Hematopoietic multipotent progenitor cell (in vitro differentiated cells): ENCODE measurements at regions not wholly inside any gene's neighbourhood (a gene's known extent, or its start where the extent isn't known, plus 50 kb on each side); places are given as distances from the start of the nearest gene placed in this dataset.
A peak's percentile ranks its signal among the peaks of the same experiment; 100 is the strongest.

Experiments used
- DNase-seq, 3 donors: peaks; one replicate each; pipeline ENCODE4 v3.0.0-alpha.2; 2011 to 2015; ENCODE audit warnings: low read depth in 2 of 3, low spot score in 2 of 3

GRCh38 chr4:90007494-90008167, 113.0 kb downstream of the MMRN1 start:
- DNase-seq = no peak

GRCh38 chr4:90012918-90013317, 114.3 kb upstream of the CCSER1 start:
- DNase-seq = no peak

- no peak for DNase-seq
These were observed 102.7 kb upstream of the CCSER1 start for GRCh38 chr4:90024519-90024918.

- DNase-seq = peak in 2 of 3 donors; percentile 13 to 45
These were observed 101.9 kb upstream of the CCSER1 start for GRCh38 chr4:90025248-90025647.

- DNase-seq = peak in 2 of 3 donors; percentile 27 to 74
These were observed 99.6 kb upstream of the CCSER1 start for GRCh38 chr4:90027565-90027964.

- no peak for DNase-seq
These were observed 98.7 kb upstream of the CCSER1 start for GRCh38 chr4:90028460-90028859.

- no peak for DNase-seq
These were observed 97.0 kb upstream of the CCSER1 start for GRCh38 chr4:90030202-90030601.

GRCh38 chr4:90030953-90031352, 96.2 kb upstream of the CCSER1 start:
- no peak for DNase-seq

- DNase-seq = no peak
These were observed 88.1 kb upstream of the CCSER1 start for GRCh38 chr4:90039122-90039521.

GRCh38 chr4:90051999-90052398, 75.2 kb upstream of the CCSER1 start:
- no peak for DNase-seq

- DNase-seq = no peak
These were observed 70.1 kb upstream of the CCSER1 start for GRCh38 chr4:90057091-90057490.

- DNase-seq = no peak
These were observed 67.2 kb upstream of the CCSER1 start for GRCh38 chr4:90060039-90060438.

GRCh38 chr4:90061881-90062280, 65.3 kb upstream of the CCSER1 start:
- no peak for DNase-seq

- no peak for DNase-seq
These were observed 63.0 kb upstream of the CCSER1 start for GRCh38 chr4:90064196-90064595.

GRCh38 chr4:90069151-90069550, 58.0 kb upstream of the CCSER1 start:
- no peak for DNase-seq

GRCh38 chr4:90071289-90072235, 55.6 kb upstream of the CCSER1 start:
- DNase-seq = peak in 2 of 3 donors; percentile 25 to 73

GRCh38 chr4:90074322-90074886, 52.8 kb upstream of the CCSER1 start:
- no peak for DNase-seq
